Suprapubic skin (tissue), 4 donors: ENCODE measurements at regions not wholly inside any gene's neighbourhood (a gene's known extent, or its start where the extent isn't known, plus 50 kb on each side); places are given as distances from the start of the nearest gene placed in this dataset.

Experiments used
- DNase-seq, 2 donors: peaks; one replicate each; pipeline ENCODE4 v3.0.0-alpha.2; 2019; ENCODE audit warnings: low spot score in 2 of 2
- H3K27ac ChIP-seq: fragments of 200-600 bp; sonication (generic); one replicate; pipeline ENCODE4 v1.5.1; 2019
- H3K27me3 ChIP-seq: fragments of 200-600 bp; sonication (generic); one replicate; pipeline ENCODE4 v1.5.1; 2019
- H3K36me3 ChIP-seq: fragments of 200-600 bp; sonication (generic); one replicate; pipeline ENCODE4 v1.5.1; 2019
- H3K4me1 ChIP-seq: fragments of 200-600 bp; sonication (generic); one replicate; pipeline ENCODE4 v1.5.1; 2019
- H3K4me3 ChIP-seq: fragments of 200-600 bp; sonication (generic); one replicate; pipeline ENCODE4 v1.5.1; 2019; ENCODE audit warnings: mild to moderate bottlenecking
- H3K9me3 ChIP-seq: fragments of 200-600 bp; sonication (generic); one replicate; pipeline ENCODE4 v1.5.1; 2019
- EP300 ChIP-seq: sonication (generic); formaldehyde crosslinking; IDR thresholded peaks from one replicate; pipeline ENCODE4 v1.6.1; 2017; ENCODE audit warnings: antibody characterized with exemption
- POLR2A ChIP-seq, 2 donors: fragments of 450-650 bp; IDR thresholded peaks; one replicate each; pipeline ENCODE4 v1.6.1; 2017; ENCODE audit warnings: antibody characterized with exemption in 2 of 2, mild to moderate bottlenecking in 2 of 2, moderate library complexity in 2 of 2
- POLR2AphosphoS5 ChIP-seq, 3 donors: sonication (generic); formaldehyde crosslinking; IDR thresholded peaks; one replicate each; pipeline ENCODE4 v1.6.1; 2017; ENCODE audit warnings: antibody characterized with exemption in 3 of 3
- WGBS: methylation state at CpG from one replicate; pipeline ENCODE4 v1.1.5; 2018; 5-methylcytosine and 5-hydroxymethylcytosine counted together
- TF ChIP-seq, protein P1 (sequence below), 2 donors: fragments of 200-600 bp in 1 of 2; fragments of 450-650 bp in 1 of 2; sonication (generic) in 1 of 2; IDR thresholded peaks; one replicate each; pipeline ENCODE4 v1.5.1; 2016 to 2019; ENCODE audit warnings: antibody characterized with exemption in 2 of 2, mild to moderate bottlenecking in 1 of 2, moderate library complexity in 1 of 2

GRCh38 chr9:120256146-120256545, 323.8 kb downstream of the CDK5RAP2 start:
- Histone ChIP-seq H3K4me1 (no peaks in the 10 kb centered on the region), H3K27ac (no peak overlapping the region), H3K36me3 (no peaks in the 10 kb centered on the region), H3K27me3 (no peaks in the 10 kb centered on the region), H3K9me3 (no peaks in the 10 kb centered on the region), H3K4me3 (no peak overlapping the region)
- DNase-seq, result no peak
- TF ChIP-seq EP300, result no peak
- TF ChIP-seq POLR2AphosphoS5 (IDR thresholded peaks at IDR 0.05), result no peak
- TF ChIP-seq POLR2A (IDR thresholded peaks at IDR 0.05), result no peak
- TF ChIP-seq, protein P1, sequence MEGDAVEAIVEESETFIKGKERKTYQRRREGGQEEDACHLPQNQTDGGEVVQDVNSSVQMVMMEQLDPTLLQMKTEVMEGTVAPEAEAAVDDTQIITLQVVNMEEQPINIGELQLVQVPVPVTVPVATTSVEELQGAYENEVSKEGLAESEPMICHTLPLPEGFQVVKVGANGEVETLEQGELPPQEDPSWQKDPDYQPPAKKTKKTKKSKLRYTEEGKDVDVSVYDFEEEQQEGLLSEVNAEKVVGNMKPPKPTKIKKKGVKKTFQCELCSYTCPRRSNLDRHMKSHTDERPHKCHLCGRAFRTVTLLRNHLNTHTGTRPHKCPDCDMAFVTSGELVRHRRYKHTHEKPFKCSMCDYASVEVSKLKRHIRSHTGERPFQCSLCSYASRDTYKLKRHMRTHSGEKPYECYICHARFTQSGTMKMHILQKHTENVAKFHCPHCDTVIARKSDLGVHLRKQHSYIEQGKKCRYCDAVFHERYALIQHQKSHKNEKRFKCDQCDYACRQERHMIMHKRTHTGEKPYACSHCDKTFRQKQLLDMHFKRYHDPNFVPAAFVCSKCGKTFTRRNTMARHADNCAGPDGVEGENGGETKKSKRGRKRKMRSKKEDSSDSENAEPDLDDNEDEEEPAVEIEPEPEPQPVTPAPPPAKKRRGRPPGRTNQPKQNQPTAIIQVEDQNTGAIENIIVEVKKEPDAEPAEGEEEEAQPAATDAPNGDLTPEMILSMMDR (IDR thresholded peaks at IDR 0.05), result no peak

- Histone ChIP-seq H3K27me3 (no peaks in the 10 kb centered on the region), H3K4me3 (no peak overlapping the region), H3K27ac (no peak overlapping the region), H3K36me3 (no peaks in the 10 kb centered on the region), H3K4me1 (no peaks in the 10 kb centered on the region), H3K9me3 (no peaks in the 10 kb centered on the region)
- TF ChIP-seq EP300 (no peak), POLR2A (IDR thresholded peaks at IDR 0.05) (no peak), POLR2AphosphoS5 (IDR thresholded peaks at IDR 0.05) (no peak)
- TF ChIP-seq, protein P1 (IDR thresholded peaks at IDR 0.05), result no peak
- no peak for DNase-seq
- 36% methylated on average over 2 of the region's 2 CpGs for WGBS
Observed at GRCh38 chr9:120252248-120252647, 327.7 kb downstream of the CDK5RAP2 start.

DNA sequence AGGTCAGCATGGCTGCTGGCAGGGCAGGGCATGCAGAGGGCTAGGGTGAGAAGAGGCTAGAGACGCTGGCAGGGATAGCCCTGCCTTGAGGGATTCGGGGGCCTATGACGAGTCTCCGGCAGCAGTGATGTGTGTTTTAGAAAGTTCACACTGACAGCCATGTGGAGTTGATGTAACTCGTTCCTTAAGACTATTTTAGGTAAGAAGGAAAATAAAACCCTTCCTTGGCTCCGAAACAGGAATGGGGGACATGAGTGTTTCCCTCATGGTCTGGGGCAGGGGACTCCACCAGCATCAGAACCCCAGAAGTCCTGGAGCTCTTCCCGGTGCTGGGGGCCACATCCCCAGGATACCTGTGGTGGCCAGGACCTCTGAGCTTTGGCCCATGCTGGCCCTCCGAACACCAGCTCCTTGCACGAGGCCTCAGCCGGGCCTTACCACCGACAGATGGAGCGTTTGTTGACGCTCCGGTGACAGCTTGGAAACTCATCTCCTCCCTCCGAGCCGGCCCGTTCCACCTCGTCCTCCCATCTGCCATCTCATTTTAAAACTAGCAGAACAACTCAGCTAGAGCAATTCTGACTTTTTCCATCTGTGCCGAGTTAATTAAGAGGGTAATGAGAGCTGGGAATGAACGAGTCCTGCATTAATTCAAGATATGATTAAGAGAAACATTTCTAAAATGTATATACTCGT, 337.7 kb downstream of the CDK5RAP2 start:
- 83% methylated on average over 20 of the region's 21 CpGs for WGBS
- Histone ChIP-seq H3K4me1 (no peaks in the 10 kb centered on the region), H3K27ac (no peak overlapping the region), H3K9me3 (no peaks in the 10 kb centered on the region), H3K36me3 (no peaks in the 10 kb centered on the region), H3K4me3 (no peak overlapping the region), H3K27me3 (no peaks in the 10 kb centered on the region)
- TF ChIP-seq, protein P1 (IDR thresholded peaks at IDR 0.05), result no peak
- TF ChIP-seq POLR2AphosphoS5 (IDR thresholded peaks at IDR 0.05), result no peak
- no peak for TF ChIP-seq POLR2A (IDR thresholded peaks at IDR 0.05)
- TF ChIP-seq EP300, result no peak
- DNase-seq, result no peak

DNA sequence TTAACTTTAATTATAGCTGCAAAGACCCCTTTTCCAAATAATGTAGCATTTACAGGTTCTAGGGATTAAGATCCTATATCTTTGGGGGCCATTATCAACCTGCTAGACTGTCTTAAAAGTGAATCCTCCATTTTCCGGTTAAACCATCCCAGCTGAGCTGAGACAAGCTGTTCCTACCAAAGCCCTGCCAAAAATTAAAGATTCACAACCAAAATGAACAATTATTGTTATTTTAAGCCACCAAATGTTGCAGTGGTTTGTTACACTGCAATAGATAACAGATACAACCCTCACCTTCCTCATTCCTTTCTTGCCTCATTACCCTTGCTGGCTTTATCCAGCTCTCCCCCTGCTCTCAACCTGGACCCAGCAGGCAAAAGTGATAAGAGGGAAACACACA, 343.4 kb downstream of the CDK5RAP2 start:
- Histone ChIP-seq H3K27me3 (no peaks in the 10 kb centered on the region), H3K9me3 (no peaks in the 10 kb centered on the region), H3K4me1 (no peaks in the 10 kb centered on the region), H3K27ac (no peak overlapping the region), H3K4me3 (no peak overlapping the region), H3K36me3 (no peaks in the 10 kb centered on the region)
- WGBS, result 75% methylated on average over 1 of the region's 1 CpG
- TF ChIP-seq, protein P1 (IDR thresholded peaks at IDR 0.05), result no peak
- TF ChIP-seq EP300, result no peak
- TF ChIP-seq POLR2A (IDR thresholded peaks at IDR 0.05), result no peak
- no peak for TF ChIP-seq POLR2AphosphoS5 (IDR thresholded peaks at IDR 0.05)
- DNase-seq, result no peak

- 53% methylated on average over 2 of the region's 2 CpGs for WGBS
- no peak for DNase-seq
- no peak overlapping the region for H3K27ac ChIP-seq
- no peak overlapping the region for H3K4me3 ChIP-seq
- H3K27me3 ChIP-seq, result no peaks in the 10 kb centered on the region
- no peaks in the 10 kb centered on the region for H3K4me1 ChIP-seq
- H3K9me3 ChIP-seq, result no peaks in the 10 kb centered on the region
- TF ChIP-seq, protein P1 (IDR thresholded peaks at IDR 0.05), result no peak
- TF ChIP-seq POLR2AphosphoS5 (IDR thresholded peaks at IDR 0.05) (no peak), POLR2A (IDR thresholded peaks at IDR 0.05) (no peak), EP300 (no peak)
- H3K36me3 ChIP-seq, result no peaks in the 10 kb centered on the region
Observed at GRCh38 chr9:120235081-120235480, 344.9 kb downstream of the CDK5RAP2 start.
